Left ventricle myocardium inferior (tissue), 1 donor: ENCODE measurements at regions not wholly inside any gene's neighbourhood (a gene's known extent, or its start where the extent isn't known, plus 50 kb on each side); places are given as distances from the start of the nearest gene placed in this dataset.

Experiments
- DNase-seq: peaks from one replicate; pipeline ENCODE4 v3.0.0-alpha.2; 2020
- H3K27ac ChIP-seq: fragments of 200-600 bp; replicated peaks from 2 replicates; pipeline ENCODE4 v1.8.0; 2021
- H3K27me3 ChIP-seq: fragments of 200-600 bp; 2 replicates; pipeline ENCODE4 v1.8.0; 2021; ENCODE audit warnings: low read depth
- H3K36me3 ChIP-seq: fragments of 200-600 bp; 2 replicates; pipeline ENCODE4 v1.8.0; 2021
- H3K4me1 ChIP-seq: fragments of 200-600 bp; 2 replicates; pipeline ENCODE4 v1.8.0; 2021
- H3K4me3 ChIP-seq: fragments of 200-600 bp; 2 replicates; pipeline ENCODE4 v1.8.0; 2021; ENCODE audit warnings: mild to moderate bottlenecking, moderate library complexity
- H3K9me3 ChIP-seq: fragments of 200-600 bp; replicated peaks from 2 replicates; pipeline ENCODE4 v1.8.0; 2021
- intact Hi-C: fragments of 100-400 bp; cut with micrococcal nuclease; formaldehyde crosslinking; loops from one replicate; pipeline ENCODE4 v1.11.0; 2022
- TF ChIP-seq, protein P1 (sequence below): fragments of 200-600 bp; IDR thresholded peaks from 2 replicates; pipeline ENCODE4 v1.8.0; 2021; ENCODE audit warnings: antibody characterized with exemption, mild to moderate bottlenecking, borderline replicate concordance
- donor health status: DM: no; HTN: yes; CAD: no; lungs with severe emphysema.

DNA sequence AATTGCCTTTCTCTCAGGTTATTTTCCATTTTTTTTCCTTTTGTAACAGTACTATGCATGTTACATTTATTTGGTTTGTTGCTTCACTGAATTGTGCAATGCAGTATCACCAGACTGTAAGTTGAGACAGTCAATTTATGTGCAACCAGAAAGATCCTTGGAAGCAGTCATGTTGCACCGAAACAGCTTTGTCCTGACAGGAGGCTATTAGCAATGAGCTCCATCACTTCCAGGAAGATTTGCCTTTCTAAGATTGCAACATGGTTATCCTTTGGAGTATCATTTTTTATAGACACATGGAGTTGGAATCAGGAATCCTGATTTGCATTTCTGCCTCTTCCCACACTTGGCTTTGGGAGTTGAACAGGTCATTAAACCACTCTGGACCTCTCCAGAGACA lies 84.5 kb upstream of the ST6GALNAC5 start:
- Histone ChIP-seq H3K36me3 (no peaks in the 10 kb centered on the region), H3K27ac (no peak overlapping the region), H3K27me3 (no peaks in the 10 kb centered on the region), H3K9me3 (peaks cover 17% of the 10 kb centered on the region), H3K4me3 (no peak overlapping the region), H3K4me1 (no peaks in the 10 kb centered on the region)
- no peak for DNase-seq
- TF ChIP-seq, protein P1, sequence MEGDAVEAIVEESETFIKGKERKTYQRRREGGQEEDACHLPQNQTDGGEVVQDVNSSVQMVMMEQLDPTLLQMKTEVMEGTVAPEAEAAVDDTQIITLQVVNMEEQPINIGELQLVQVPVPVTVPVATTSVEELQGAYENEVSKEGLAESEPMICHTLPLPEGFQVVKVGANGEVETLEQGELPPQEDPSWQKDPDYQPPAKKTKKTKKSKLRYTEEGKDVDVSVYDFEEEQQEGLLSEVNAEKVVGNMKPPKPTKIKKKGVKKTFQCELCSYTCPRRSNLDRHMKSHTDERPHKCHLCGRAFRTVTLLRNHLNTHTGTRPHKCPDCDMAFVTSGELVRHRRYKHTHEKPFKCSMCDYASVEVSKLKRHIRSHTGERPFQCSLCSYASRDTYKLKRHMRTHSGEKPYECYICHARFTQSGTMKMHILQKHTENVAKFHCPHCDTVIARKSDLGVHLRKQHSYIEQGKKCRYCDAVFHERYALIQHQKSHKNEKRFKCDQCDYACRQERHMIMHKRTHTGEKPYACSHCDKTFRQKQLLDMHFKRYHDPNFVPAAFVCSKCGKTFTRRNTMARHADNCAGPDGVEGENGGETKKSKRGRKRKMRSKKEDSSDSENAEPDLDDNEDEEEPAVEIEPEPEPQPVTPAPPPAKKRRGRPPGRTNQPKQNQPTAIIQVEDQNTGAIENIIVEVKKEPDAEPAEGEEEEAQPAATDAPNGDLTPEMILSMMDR: no peak
- intact Hi-C loops: no loop called here

DNA sequence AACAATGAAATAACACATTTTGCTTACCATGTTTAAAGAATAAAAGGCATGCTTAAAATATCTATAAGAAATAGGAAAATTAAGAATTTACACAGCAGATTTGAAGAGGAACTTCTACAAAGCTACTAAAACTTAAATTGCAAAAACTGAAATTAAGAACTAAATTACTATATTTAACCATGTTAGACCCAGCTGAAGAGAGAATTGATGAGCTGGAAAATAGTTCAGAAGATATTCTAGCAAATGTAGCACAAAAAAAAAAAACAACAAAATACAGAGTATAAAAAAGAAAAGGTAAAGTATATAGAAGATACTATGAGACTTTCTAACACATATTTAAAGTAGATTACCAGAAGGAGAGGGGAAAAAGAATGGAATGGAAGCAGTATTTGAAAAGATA lies 82.8 kb upstream of the ST6GALNAC5 start:
- Histone ChIP-seq H3K9me3 (peaks cover 17% of the 10 kb centered on the region), H3K4me3 (no peak overlapping the region), H3K27ac (no peak overlapping the region), H3K27me3 (no peaks in the 10 kb centered on the region), H3K4me1 (no peaks in the 10 kb centered on the region), H3K36me3 (no peaks in the 10 kb centered on the region)
- TF ChIP-seq, protein P1: no peak
- intact Hi-C loops: no loop called here
- DNase-seq: no peak

DNA sequence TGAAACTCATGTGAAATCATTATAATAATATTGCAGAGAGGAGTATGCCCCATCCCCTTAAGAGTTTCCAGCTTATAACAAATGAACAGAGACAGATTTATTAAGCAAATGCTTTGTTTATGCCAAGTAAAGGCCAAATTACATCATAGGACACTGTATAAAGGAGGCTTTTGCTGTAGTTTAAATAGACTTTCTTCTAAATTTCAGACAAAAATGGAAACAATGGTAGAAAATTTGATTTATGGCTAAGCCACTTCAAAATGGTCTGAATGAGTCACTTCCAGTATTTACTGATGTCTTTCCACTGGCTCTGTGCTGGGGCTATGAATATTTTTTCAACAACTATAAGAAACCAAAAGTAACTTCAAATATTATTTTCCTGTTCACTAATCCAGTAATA lies 81.1 kb upstream of the ST6GALNAC5 start:
- no peaks in the 10 kb centered on the region for H3K4me1 ChIP-seq
- no peaks in the 10 kb centered on the region for H3K27me3 ChIP-seq
- H3K36me3 ChIP-seq: no peaks in the 10 kb centered on the region
- DNase-seq: no peak
- no peak overlapping the region for H3K4me3 ChIP-seq
- intact Hi-C loops: no loop called here
- H3K9me3 ChIP-seq: peaks cover 17% of the 10 kb centered on the region
- TF ChIP-seq, protein P1: no peak
- no peak overlapping the region for H3K27ac ChIP-seq

DNA sequence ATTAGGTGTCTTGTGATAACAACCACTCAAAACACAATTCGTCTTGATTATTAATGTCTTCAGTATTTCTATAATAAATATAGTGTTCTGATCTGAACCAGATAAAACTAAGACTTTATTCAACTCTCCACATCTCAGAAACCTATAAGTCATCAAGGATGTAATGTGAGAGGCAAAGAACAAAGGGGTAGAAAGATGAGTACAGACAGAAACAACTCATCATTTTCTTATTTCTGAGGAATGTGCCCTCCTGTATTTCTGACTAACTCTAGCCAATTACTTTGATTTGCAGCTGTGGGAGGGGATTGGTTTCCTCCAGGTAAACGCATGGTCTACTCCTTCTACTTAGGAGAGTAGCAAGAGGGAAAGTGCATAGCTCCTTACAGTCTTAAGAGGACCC lies 73.7 kb upstream of the ST6GALNAC5 start:
- Histone ChIP-seq H3K27me3 (no peaks in the 10 kb centered on the region), H3K4me1 (no peaks in the 10 kb centered on the region), H3K4me3 (no peak overlapping the region), H3K9me3 (no peaks in the 10 kb centered on the region), H3K36me3 (no peaks in the 10 kb centered on the region), H3K27ac (no peak overlapping the region)
- DNase-seq: no peak
- intact Hi-C loops: no loop called here
- TF ChIP-seq, protein P1: no peak

DNA sequence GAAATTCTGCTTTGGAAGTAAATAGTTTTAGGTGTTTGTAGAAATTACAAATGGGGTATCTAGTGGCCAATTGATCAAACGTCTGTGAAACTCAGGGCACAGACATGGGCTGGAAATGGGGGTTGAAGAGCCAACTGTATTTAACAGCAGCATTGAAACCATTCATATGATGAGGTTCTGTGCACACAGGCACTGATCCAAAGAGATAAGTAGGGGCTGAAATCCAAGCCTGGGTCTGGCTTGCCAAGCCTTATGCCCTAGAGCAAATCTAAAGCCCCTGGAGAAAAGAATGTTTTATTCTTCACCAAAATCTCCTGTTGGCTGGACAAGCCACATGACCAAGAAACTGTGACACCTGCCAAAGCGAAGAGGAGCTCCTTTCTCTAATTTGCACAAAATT lies 67.6 kb upstream of the ST6GALNAC5 start:
- H3K4me1 ChIP-seq: no peaks in the 10 kb centered on the region
- no peaks in the 10 kb centered on the region for H3K36me3 ChIP-seq
- no peaks in the 10 kb centered on the region for H3K9me3 ChIP-seq
- H3K4me3 ChIP-seq: no peak overlapping the region
- H3K27me3 ChIP-seq: no peaks in the 10 kb centered on the region
- TF ChIP-seq, protein P1: no peak
- no peak for DNase-seq
- H3K27ac ChIP-seq: no peak overlapping the region
- intact Hi-C loops: no loop called here

DNA sequence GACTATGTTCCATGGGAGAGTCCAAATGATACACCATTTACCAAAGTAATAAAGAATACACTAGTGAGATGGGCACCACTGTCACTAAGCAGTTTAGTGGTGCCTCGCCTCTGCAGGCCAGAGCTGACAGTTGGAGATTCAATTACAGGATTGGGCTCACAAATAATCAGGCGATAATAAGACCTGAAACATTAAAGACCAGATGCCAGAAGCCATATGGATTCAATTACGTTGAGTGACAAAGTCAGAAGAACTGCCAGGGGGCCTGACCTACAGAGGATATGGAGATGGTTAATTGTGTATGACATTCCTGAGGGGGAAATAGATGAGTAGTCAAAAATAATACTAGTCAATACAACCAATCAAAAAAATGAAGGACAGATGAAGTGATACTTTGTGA lies 65.2 kb upstream of the ST6GALNAC5 start:
- TF ChIP-seq, protein P1: no peak
- H3K9me3 ChIP-seq: no peaks in the 10 kb centered on the region
- intact Hi-C loops: no loop called here

More for the DNA sequence above, 65.2 kb upstream of the ST6GALNAC5 start:
- no peak for DNase-seq
- H3K4me3 ChIP-seq: no peak overlapping the region
- no peaks in the 10 kb centered on the region for H3K27me3 ChIP-seq
- H3K4me1 ChIP-seq: no peaks in the 10 kb centered on the region
- no peak overlapping the region for H3K27ac ChIP-seq
- H3K36me3 ChIP-seq: no peaks in the 10 kb centered on the region
